GM20000 (cell line): ENCODE measurements at regions not wholly inside any gene's neighbourhood (a gene's known extent, or its start where the extent isn't known, plus 50 kb on each side); places are given as distances from the start of the nearest gene placed in this dataset.

ENCODE experiments used
- DNase-seq: peaks from one replicate; pipeline ENCODE4 v3.0.0; 2012; ENCODE audit warnings: low spot score
- TF ChIP-seq, protein P1 (sequence below): IDR thresholded peaks from 2 replicates; pipeline ENCODE4 v1.5.1; 2012; ENCODE audit warnings: mild to moderate bottlenecking, control low read depth; ENCODE audit errors: extremely low read depth, missing control alignments

DNA sequence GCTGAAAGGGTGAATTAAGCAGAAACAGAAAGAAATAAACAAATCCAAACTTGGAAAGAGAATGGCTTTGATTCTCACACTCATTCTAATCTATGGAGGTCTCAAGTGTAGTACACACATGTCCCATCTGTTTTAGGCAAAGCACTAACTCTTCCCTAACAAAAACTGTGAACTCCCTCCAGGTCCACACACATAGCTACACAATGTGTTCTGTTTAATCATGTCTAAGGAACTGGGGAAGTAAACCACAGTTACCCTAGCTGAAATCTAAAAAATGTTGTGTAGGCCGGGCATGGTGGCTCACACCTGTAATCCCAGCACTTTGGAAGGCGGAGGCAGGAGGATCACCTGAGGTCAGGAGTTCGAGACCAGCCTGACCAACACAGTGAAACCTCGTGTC is 118.7 kb upstream of the FST start:
- TF ChIP-seq, protein P1, sequence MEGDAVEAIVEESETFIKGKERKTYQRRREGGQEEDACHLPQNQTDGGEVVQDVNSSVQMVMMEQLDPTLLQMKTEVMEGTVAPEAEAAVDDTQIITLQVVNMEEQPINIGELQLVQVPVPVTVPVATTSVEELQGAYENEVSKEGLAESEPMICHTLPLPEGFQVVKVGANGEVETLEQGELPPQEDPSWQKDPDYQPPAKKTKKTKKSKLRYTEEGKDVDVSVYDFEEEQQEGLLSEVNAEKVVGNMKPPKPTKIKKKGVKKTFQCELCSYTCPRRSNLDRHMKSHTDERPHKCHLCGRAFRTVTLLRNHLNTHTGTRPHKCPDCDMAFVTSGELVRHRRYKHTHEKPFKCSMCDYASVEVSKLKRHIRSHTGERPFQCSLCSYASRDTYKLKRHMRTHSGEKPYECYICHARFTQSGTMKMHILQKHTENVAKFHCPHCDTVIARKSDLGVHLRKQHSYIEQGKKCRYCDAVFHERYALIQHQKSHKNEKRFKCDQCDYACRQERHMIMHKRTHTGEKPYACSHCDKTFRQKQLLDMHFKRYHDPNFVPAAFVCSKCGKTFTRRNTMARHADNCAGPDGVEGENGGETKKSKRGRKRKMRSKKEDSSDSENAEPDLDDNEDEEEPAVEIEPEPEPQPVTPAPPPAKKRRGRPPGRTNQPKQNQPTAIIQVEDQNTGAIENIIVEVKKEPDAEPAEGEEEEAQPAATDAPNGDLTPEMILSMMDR, result no peak

DNA sequence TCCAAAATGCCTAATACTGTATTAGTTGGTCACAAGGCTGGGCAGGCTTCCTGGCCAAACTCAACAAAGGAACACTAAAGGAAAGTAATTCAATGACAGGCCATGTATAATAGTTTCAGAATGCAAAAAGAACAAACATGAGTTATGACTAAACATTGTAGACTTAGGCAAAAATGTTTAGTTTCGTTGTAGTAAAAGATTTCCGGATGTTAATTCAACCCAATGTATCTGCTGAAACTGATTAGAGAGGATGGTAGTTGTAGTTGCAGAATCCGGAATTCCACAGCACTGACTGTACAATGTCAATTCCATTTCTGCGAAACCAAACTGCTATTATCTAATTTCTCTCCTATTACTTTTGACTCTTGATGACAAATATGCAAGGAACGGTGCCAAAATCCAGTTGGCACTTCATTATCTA is 117.9 kb upstream of the FST start:
- TF ChIP-seq, protein P1, result no peak
- DNase-seq, result no peak

More for the DNA sequence above, 118.7 kb upstream of the FST start:
- DNase-seq, result no peak

DNA sequence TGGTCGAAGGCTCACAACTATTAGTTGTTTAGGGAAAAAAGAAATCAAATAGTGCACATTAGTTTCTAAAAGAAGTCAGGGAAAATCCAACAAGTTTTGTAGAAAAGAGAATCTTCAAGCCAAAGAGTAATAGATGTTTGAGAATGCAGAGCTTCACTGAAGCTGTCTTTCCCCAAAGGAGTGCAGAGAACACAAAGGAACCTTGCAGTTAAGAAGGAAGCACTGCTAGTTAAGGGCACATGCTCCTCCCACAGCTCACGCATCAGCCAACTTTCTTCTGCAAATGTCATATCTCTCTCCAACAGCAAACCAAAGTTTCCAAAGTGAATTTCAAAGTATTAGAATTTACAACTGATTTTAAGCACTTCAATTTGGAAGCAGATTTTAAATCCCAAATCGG is 116.4 kb upstream of the FST start:
- no peak for DNase-seq
- TF ChIP-seq, protein P1, result no peak

DNA sequence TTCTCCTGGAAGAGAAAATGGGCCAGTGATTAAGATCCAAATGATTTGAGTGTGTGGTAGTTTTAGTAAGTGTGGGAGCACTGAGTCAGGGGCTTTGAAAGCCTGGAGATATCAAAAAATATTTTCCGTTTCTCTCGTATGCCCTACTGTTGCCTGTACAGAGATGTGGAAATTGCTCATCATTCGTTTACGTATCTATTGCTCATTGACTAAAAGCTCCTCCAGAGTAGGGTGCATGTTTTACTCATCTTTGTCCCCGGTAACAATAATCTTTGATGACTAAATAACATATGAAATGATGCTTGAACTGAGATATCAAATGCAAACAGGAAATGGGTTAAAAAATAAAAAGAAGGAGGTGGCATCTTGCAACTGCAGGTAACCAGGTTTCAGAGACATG is 114.2 kb upstream of the FST start:
- DNase-seq, result no peak
- TF ChIP-seq, protein P1, result no peak

DNA sequence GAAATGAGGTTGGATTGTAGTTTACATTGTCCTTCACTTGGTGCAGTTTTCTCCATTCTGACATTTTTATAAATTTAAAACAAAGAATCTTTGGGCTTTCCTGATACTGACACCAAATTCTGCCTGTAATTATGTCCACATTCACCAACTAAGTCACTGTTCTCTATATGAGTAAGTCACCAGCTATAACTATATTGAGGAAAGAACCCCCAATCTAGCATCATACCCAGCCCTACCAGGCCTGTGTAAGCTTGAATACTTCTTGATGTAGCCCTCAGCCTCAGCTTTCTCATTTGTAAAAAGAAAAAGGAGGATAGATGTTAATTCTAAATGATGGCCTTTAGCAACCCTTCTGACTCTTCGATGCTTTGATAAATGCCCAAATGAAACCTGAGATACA is 112.7 kb upstream of the FST start:
- TF ChIP-seq, protein P1, result no peak
- DNase-seq, result no peak

DNA sequence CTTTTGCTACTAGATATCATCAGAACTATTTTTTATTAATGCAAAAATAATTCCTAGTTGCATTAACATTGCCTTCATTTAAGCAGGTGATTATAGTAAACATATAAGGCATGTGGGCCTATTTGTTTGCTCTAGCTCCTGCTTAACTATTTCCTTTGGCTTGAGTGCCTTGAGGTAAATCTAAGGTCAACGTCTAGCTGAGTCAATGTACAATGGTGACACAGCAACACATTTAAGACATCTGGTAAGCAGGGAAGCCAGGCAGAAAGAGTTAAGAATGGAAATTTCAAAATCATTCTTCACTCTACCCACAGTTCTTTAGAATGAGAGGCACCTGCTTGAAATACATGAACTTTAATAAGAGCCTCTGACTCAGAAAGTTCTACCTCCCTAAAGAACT is 111.9 kb upstream of the FST start:
- no peak for DNase-seq

DNA sequence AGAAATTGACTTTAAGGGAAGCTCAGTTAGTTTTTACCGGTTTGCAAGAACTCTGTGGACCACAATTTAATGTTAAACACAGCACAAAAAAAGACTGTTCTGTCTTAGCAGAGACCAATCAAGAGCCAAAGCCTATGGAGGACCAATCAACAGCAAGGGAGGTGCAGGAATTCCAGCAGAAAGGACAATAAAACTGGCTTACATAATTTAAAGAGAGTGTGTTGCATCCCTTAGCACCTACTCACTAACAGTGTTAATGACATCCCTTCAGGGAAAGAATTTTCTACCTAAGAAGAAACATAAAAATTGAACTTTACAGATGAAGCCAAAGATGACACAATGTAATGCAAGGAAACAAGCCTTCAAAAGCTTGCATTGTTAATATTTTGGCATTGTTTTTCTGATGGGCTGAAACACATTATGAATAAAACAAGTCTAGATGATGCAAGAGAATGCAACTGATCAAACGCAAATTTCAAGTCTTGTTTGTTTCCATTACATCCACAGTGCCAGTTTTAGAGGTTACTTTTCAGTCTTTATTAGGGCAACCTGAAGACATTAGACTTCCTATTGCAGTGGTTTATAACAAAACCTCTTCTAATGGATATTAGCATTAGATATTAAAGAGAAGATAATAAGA is 111.3 kb upstream of the FST start:
- DNase-seq, result no peak

More for the DNA sequence above, 111.9 kb upstream of the FST start:
- TF ChIP-seq, protein P1, result no peak

More for the DNA sequence above, 111.3 kb upstream of the FST start:
- TF ChIP-seq, protein P1, result no peak
